SK-N-MC (cell line): ENCODE measurements at regions not wholly inside any gene's neighbourhood (a gene's known extent, or its start where the extent isn't known, plus 50 kb on each side); places are given as distances from the start of the nearest gene placed in this dataset.
"Not testable (repeated sequence)": the region's sequence is repeated elsewhere in the genome, so short reads cannot be mapped to it uniquely, and the experiment has no call there.

Source experiments
- EZH2 ChIP-seq: fragments of 200-600 bp; sonication (generic); IDR thresholded peaks from one replicate; pipeline ENCODE4 v1.6.1; 2017; ENCODE audit warnings: antibody characterized with exemption
- FOXP2 ChIP-seq: optimal IDR thresholded peaks from 2 replicates; pipeline ENCODE3; 2011; ENCODE audit warnings: mild to moderate bottlenecking, moderate library complexity; ENCODE audit not compliant: insufficient read depth; ENCODE audit errors: extremely low read length, control extremely low read depth
- POLR2AphosphoS5 ChIP-seq: IDR thresholded peaks from 2 replicates; pipeline ENCODE4 v1.6.1; 2012; ENCODE audit warnings: mild to moderate bottlenecking, low read depth, low read length, borderline replicate concordance

GRCh38 chr2:111584540-111584939, 299.5 kb downstream of the ANAPC1 start:
- not testable (repeated sequence) for TF ChIP-seq EZH2, POLR2AphosphoS5, FOXP2
